C4-2B (cell line): ENCODE measurements at regions not wholly inside any gene's neighbourhood (a gene's known extent, or its start where the extent isn't known, plus 50 kb on each side); places are given as distances from the start of the nearest gene placed in this dataset.

Experiments used
- ZFX ChIP-seq: fragments of 450-650 bp; IDR thresholded peaks from 2 replicates; pipeline ENCODE4 v1.6.1; 2017
- TF ChIP-seq, protein P1 (sequence below): fragments of 450-650 bp; conservative IDR thresholded peaks from 2 replicates; pipeline ENCODE4 v1.5.1; 2017; ENCODE audit warnings: mild to moderate bottlenecking

DNA sequence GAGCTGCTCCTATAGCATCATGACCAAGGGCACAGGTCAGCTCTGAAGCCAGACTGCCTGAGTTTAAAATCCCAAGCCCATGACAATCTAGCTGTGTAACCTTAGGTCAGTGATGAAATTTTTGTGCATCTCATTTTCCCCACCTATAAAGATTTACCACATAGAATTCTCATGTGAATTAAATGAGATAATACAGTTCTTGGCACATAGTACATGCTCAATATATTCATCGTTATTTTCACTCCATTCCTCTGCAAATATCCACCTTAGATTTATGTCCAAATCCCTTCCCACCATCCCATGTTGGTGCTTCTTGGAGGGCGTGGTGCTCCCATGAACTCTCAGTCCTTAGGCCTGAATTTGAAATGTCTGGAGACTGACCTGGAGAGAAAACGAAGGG, 300.1 kb downstream of the TLE3 start:
- TF ChIP-seq, protein P1, sequence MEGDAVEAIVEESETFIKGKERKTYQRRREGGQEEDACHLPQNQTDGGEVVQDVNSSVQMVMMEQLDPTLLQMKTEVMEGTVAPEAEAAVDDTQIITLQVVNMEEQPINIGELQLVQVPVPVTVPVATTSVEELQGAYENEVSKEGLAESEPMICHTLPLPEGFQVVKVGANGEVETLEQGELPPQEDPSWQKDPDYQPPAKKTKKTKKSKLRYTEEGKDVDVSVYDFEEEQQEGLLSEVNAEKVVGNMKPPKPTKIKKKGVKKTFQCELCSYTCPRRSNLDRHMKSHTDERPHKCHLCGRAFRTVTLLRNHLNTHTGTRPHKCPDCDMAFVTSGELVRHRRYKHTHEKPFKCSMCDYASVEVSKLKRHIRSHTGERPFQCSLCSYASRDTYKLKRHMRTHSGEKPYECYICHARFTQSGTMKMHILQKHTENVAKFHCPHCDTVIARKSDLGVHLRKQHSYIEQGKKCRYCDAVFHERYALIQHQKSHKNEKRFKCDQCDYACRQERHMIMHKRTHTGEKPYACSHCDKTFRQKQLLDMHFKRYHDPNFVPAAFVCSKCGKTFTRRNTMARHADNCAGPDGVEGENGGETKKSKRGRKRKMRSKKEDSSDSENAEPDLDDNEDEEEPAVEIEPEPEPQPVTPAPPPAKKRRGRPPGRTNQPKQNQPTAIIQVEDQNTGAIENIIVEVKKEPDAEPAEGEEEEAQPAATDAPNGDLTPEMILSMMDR, result no peak
- no peak for TF ChIP-seq ZFX
